Muscle layer of duodenum (tissue), 2 donors: ENCODE measurements at regions not wholly inside any gene's neighbourhood (a gene's known extent, or its start where the extent isn't known, plus 50 kb on each side); places are given as distances from the start of the nearest gene placed in this dataset.

Experiments
- H3K27ac ChIP-seq: one replicate; pipeline ENCODE4 v1.7.0; 2013; ENCODE audit warnings: mild to moderate bottlenecking, low read length
- H3K27me3 ChIP-seq: one replicate; pipeline ENCODE4 v1.7.0; 2013; ENCODE audit warnings: low read depth, mild to moderate bottlenecking, control low read depth, low read length
- H3K36me3 ChIP-seq, 2 donors: one replicate each; pipeline ENCODE4 v1.7.0; 2013; ENCODE audit warnings: low read length in 2 of 2, control low read depth in 1 of 2, mild to moderate bottlenecking in 1 of 2; ENCODE audit not compliant: insufficient read depth in 2 of 2, control insufficient read depth in 1 of 2
- H3K4me1 ChIP-seq, 2 donors: one replicate each; pipeline ENCODE4 v1.7.0; 2013; ENCODE audit warnings: low read length in 2 of 2, mild to moderate bottlenecking in 2 of 2, control low read depth in 1 of 2, moderate library complexity in 1 of 2; ENCODE audit not compliant: insufficient read depth in 2 of 2, control insufficient read depth in 1 of 2
- H3K4me3 ChIP-seq, 2 donors: one replicate each; pipeline ENCODE4 v1.7.0; 2013; ENCODE audit warnings: low read length in 2 of 2, low read depth in 1 of 2, mild to moderate bottlenecking in 1 of 2
- H3K9me3 ChIP-seq, 2 donors: one replicate each; pipeline ENCODE4 v1.7.0; 2013; ENCODE audit warnings: low read length in 2 of 2, control low read depth in 1 of 2, mild to moderate bottlenecking in 1 of 2; ENCODE audit not compliant: control insufficient read depth in 1 of 2
- donor health status: healthy.

DNA sequence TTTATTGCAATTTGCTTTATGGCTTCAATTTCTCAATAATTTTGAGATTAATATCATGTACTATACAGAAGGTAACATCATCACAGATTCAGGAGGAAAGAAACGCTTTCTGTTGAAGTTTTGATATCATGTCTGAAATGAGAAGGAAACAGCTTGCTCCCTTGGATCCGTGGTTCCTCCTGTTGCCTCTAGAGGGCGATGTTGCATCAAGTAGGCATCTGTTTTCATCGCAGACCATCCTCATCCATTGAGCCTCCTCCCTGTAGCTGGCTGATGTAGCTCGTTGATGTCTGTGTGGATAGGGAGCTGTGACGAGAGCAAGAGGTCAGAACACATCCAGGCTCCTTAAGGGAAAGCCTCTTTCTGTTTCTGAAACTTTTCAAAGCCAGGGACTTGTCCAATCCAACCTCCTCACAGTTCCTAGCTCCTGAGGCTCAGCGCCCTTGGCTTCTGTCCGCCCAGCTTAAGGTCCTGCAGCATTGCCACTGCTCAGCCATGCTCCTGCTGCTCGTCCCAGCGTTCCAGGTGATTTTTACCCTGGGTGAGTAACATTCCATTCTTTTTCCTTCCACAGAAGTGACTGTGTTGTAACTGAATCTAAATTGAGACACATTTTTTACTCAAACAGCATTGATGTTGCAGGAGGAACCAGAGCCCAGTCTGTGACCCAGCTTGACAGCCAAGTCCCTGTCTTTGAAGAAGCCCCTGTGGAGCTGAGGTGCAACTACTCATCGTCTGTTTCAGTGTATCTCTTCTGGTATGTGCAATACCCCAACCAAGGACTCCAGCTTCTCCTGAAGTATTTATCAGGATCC, 304.8 kb upstream of the OR4E1 start:
- no peak overlapping the region for H3K4me3 ChIP-seq
- no peak overlapping the region for H3K27ac ChIP-seq
- H3K36me3 ChIP-seq = no peaks in the 10 kb centered on the region
- no peaks in the 10 kb centered on the region for H3K4me1 ChIP-seq
- no peaks in the 10 kb centered on the region for H3K9me3 ChIP-seq
- no peaks in the 10 kb centered on the region for H3K27me3 ChIP-seq

DNA sequence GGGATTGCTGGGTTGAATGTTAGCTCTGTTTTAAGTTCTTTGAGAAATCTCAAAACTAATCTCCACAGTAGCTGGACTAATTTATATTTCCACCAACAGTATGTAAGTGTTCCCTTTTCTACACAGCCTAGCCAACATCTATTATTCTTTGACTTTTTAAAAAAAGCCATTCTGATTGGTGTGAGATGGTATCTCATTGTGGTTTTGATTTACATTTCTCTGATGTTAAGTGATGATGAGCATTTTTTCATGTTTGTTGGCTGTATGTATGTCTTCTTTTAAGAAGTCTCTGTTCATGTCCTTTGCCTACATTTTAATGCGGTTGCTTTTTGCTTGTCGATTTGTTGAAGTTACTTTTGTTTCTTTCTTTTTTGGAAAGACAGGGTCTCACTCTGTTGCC, 301.1 kb upstream of the OR4E1 start:
- no peaks in the 10 kb centered on the region for H3K27me3 ChIP-seq
- no peaks in the 10 kb centered on the region for H3K36me3 ChIP-seq
- no peaks in the 10 kb centered on the region for H3K4me1 ChIP-seq
- H3K4me3 ChIP-seq = no peak overlapping the region
- no peak overlapping the region for H3K27ac ChIP-seq
- H3K9me3 ChIP-seq = no peaks in the 10 kb centered on the region

DNA sequence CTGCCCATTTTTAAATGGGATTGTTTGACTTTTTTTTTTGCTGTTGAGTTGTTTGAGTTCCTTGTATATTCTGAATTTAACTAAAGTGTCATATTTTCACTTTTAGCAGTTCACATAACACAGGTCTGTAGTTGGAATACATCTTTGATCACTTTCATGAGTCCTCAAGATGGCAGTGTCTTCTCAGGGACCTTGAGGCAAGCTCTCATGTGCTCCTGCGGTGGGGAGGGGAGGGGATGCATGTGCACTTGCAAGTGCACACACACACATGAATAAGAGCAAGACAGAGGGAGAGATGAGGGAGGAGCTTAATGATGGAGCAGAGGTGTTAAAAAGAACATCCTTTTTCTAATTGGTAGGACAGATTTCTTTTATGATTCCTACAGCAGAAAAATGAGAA, 291.4 kb upstream of the OR4E1 start:
- Histone ChIP-seq H3K9me3 (no peaks in the 10 kb centered on the region), H3K36me3 (no peaks in the 10 kb centered on the region), H3K4me3 (no peak overlapping the region), H3K4me1 (no peaks in the 10 kb centered on the region), H3K27me3 (no peaks in the 10 kb centered on the region), H3K27ac (no peak overlapping the region)

DNA sequence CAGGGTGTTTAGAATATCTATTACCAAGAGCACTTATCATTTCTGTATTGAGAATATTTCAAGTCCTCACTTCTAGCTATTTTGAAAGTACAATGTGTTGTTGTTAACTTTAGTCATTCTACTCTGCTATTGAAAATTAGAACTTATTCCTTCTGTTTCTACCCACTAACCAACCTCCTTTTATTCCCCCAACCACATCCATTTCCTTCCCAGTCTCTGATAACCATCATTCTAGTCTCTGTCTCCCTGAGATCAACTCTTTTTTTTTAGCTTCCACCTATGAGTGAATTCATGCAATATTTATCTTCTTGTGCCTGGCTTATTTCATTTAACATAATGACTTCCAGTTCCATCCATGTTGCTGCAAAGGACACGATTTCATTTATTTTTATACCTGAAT, 290.6 kb upstream of the OR4E1 start:
- no peaks in the 10 kb centered on the region for H3K9me3 ChIP-seq
- no peak overlapping the region for H3K4me3 ChIP-seq
- H3K27ac ChIP-seq = no peak overlapping the region
- H3K27me3 ChIP-seq = no peaks in the 10 kb centered on the region
- no peaks in the 10 kb centered on the region for H3K36me3 ChIP-seq
- no peaks in the 10 kb centered on the region for H3K4me1 ChIP-seq

GRCh38 chr14:21960636-21961035, 287.0 kb upstream of the OR4E1 start:
- Histone ChIP-seq H3K27ac (no peak overlapping the region), H3K4me3 (no peak overlapping the region), H3K4me1 (no peaks in the 10 kb centered on the region), H3K36me3 (no peaks in the 10 kb centered on the region), H3K27me3 (no peaks in the 10 kb centered on the region), H3K9me3 (no peaks in the 10 kb centered on the region)

GRCh38 chr14:21941885-21942284, 268.3 kb upstream of the OR4E1 start:
- H3K27ac ChIP-seq = no peak overlapping the region
- H3K4me1 ChIP-seq = peaks cover 0 to 7% of the 10 kb centered on the region in 2 donors
- no peaks in the 10 kb centered on the region for H3K36me3 ChIP-seq
- H3K4me3 ChIP-seq = no peak overlapping the region
- no peaks in the 10 kb centered on the region for H3K27me3 ChIP-seq
- no peaks in the 10 kb centered on the region for H3K9me3 ChIP-seq

GRCh38 chr14:21940887-21941856, 267.6 kb upstream of the OR4E1 start:
- Histone ChIP-seq H3K9me3 (no peaks in the 10 kb centered on the region), H3K4me3 (no peak overlapping the region), H3K36me3 (no peaks in the 10 kb centered on the region), H3K4me1 (peaks cover 0 to 7% of the 10 kb centered on the region in 2 donors), H3K27ac (no peak overlapping the region), H3K27me3 (no peaks in the 10 kb centered on the region)

- peaks cover 0 to 7% of the 10 kb centered on the region in 2 donors for H3K4me1 ChIP-seq
- no peaks in the 10 kb centered on the region for H3K9me3 ChIP-seq
- no peak overlapping the region for H3K4me3 ChIP-seq
- H3K27ac ChIP-seq = no peak overlapping the region
- no peaks in the 10 kb centered on the region for H3K27me3 ChIP-seq
- H3K36me3 ChIP-seq = no peaks in the 10 kb centered on the region
Observed at GRCh38 chr14:21939836-21940235, 266.2 kb upstream of the OR4E1 start.

DNA sequence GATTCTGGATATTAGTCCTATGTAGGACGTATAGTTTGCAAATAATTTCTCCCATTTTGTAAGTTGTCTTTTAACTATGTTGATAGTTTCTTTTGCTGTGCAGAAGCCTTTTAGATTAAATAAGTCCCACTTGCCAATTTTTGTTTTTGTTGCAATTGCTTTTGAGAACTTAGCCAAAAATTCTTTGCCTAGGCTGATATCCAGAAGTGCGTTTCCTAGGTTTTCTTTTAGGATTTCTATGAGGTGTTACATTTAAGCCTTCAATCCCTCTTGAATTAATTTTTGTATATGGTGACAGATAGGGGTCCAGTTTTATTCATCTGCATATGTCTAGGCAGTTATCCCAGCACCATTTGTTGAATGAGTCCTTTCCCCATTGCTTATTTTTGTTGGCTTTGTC, 264.4 kb upstream of the OR4E1 start:
- Histone ChIP-seq H3K4me3 (no peak overlapping the region), H3K27ac (no peak overlapping the region), H3K27me3 (no peaks in the 10 kb centered on the region), H3K36me3 (no peaks in the 10 kb centered on the region), H3K9me3 (no peaks in the 10 kb centered on the region), H3K4me1 (peaks cover 0 to 7% of the 10 kb centered on the region in 2 donors)

DNA sequence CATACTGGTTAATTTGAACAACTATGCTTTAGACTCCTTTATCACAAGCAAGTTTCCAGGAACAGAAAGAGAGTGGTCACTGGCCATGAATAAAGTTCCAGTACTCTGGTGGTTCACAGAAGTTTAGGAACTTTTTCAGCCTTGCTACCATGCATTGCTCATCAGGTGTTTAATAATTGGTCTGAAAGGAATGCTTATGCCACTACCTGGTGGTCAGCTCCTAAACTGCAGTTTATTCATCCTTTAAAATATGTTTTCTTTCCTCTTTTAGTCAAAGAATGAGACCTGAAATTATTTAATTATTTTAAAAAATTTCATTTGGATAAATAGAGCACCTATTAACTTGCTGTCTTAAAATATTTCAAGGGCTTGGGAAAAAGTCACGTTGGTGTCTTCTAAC, 260.1 kb upstream of the OR4E1 start:
- Histone ChIP-seq H3K36me3 (no peaks in the 10 kb centered on the region), H3K4me1 (no peaks in the 10 kb centered on the region), H3K9me3 (no peaks in the 10 kb centered on the region), H3K27ac (no peak overlapping the region), H3K27me3 (no peaks in the 10 kb centered on the region), H3K4me3 (no peak overlapping the region)

DNA sequence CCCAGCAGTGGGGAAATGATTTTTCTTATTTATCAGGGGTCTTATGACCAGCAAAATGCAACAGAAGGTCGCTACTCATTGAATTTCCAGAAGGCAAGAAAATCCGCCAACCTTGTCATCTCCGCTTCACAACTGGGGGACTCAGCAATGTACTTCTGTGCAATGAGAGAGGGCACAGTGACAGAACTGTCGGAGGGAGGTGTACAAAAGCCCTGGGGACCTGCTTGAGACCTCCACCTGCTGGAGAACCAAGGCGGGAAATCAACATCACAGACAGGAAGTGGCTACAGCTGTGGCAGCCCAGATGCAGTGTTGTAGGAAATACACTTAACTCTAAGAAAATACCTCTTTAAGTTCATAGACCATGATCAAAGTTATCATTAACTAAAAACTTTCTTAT, 250.9 kb upstream of the OR4E1 start:
- H3K27ac ChIP-seq = no peak overlapping the region

More for the DNA sequence above, 250.9 kb upstream of the OR4E1 start:
- Histone ChIP-seq H3K4me3 (no peak overlapping the region), H3K9me3 (no peaks in the 10 kb centered on the region), H3K4me1 (no peaks in the 10 kb centered on the region), H3K27me3 (no peaks in the 10 kb centered on the region), H3K36me3 (no peaks in the 10 kb centered on the region)
